PC-3 (cell line): ENCODE measurements at regions not wholly inside any gene's neighbourhood (a gene's known extent, or its start where the extent isn't known, plus 50 kb on each side); places are given as distances from the start of the nearest gene placed in this dataset.

Experiments
- ATAC-seq: fragments of 200-7000 bp; cut with Tn5 transposase; 2 replicates; pipeline ENCODE4 v1.9.1; 2020; ENCODE audit warnings: mild to moderate bottlenecking, moderate library complexity
- BruUV-seq: library from RNA; stranded (reverse); fragments of 400-500 nt; replicated peaks from 2 replicates; lab custom pipeline; 2021; lab: Mats Ljungman, UMichigan
- CTCF ChIA-PET: fragments of 300-600 bp; sonication (Branson Sonifier 250); formaldehyde crosslinking; loops from one replicate; lab custom pipeline; 2022; ENCODE audit warnings: antibody characterized with exemption; lab: Charles Lee
- POLR2A ChIA-PET: fragments of 300-600 bp; sonication (Branson Sonifier 250); formaldehyde crosslinking; loops from one replicate; lab custom pipeline; 2022; ENCODE audit warnings: antibody characterized with exemption; ENCODE audit not compliant: unreplicated experiment; lab: Charles Lee
- DNase-seq: peaks from one replicate; pipeline ENCODE4 v3.0.0-alpha.2; 2015
- H2AFZ ChIP-seq: fragments of 300-600 bp; sonication (generic); 2 replicates; pipeline ENCODE4 v1.6.0; 2016; ENCODE audit warnings: antibody characterized with exemption, low read length
- H3F3A ChIP-seq: fragments of 300-600 bp; sonication (generic); one replicate; pipeline ENCODE4 v1.6.0; 2017; ENCODE audit warnings: antibody characterized with exemption, low read length, control low read depth, mild to moderate bottlenecking; ENCODE audit not compliant: unreplicated experiment
- H3K27ac ChIP-seq: fragments of 300-600 bp; sonication (generic); 2 replicates; pipeline ENCODE4 v1.5.1; 2016; ENCODE audit warnings: mild to moderate bottlenecking, low read length
- H3K27me3 ChIP-seq: fragments of 300-600 bp; sonication (generic); 2 replicates; pipeline ENCODE4 v1.6.1; 2016; ENCODE audit warnings: low read length, mixed read lengths
- H3K36me3 ChIP-seq: fragments of 300-600 bp; sonication (generic); 2 replicates; pipeline ENCODE4 v1.6.1; 2016; ENCODE audit warnings: low read depth, mixed run types, low read length, mixed read lengths
- H3K4me1 ChIP-seq: fragments of 300-600 bp; sonication (generic); 2 replicates; pipeline ENCODE4 v1.5.1; 2016; ENCODE audit warnings: low read length; ENCODE audit not compliant: insufficient read depth
- H3K4me2 ChIP-seq: fragments of 300-600 bp; sonication (generic); 2 replicates; pipeline ENCODE4 v1.6.0; 2016; ENCODE audit warnings: low read length
- H3K4me3 ChIP-seq: fragments of 300-600 bp; sonication (generic); 2 replicates; pipeline ENCODE4 v1.5.1; 2016; ENCODE audit warnings: mild to moderate bottlenecking, low read length, mixed read lengths
- H3K79me2 ChIP-seq: fragments of 300-600 bp; sonication (generic); 2 replicates; pipeline ENCODE4 v1.6.1; 2017; ENCODE audit warnings: low read length, mixed read lengths
- H3K9ac ChIP-seq: fragments of 300-600 bp; sonication (generic); 2 replicates; pipeline ENCODE4 v1.6.0; 2016; ENCODE audit warnings: mild to moderate bottlenecking, low read length
- H3K9me2 ChIP-seq: fragments of 300-600 bp; sonication (generic); replicated peaks from 2 replicates; pipeline ENCODE4 v1.6.1; 2016; ENCODE audit warnings: mixed run types, low read length, mixed read lengths
- H3K9me3 ChIP-seq: fragments of 300-600 bp; sonication (generic); 2 replicates; pipeline ENCODE4 v1.6.1; 2016; ENCODE audit warnings: low read length, mixed read lengths
- H4K20me1 ChIP-seq: fragments of 300-600 bp; sonication (generic); 2 replicates; pipeline ENCODE4 v1.6.1; 2016; ENCODE audit warnings: low read length, mixed read lengths
- CTCF ChIP-seq: fragments of 300-600 bp; sonication (generic); conservative IDR thresholded peaks from 2 replicates; pipeline ENCODE4 v1.5.1; 2017; ENCODE audit warnings: antibody characterized with exemption, low read depth, mild to moderate bottlenecking, low read length
- EZH2 ChIP-seq: fragments of 300-600 bp; sonication (generic); IDR thresholded peaks from one replicate; pipeline ENCODE4 v1.6.1; 2017; ENCODE audit warnings: antibody characterized with exemption, mild to moderate bottlenecking, low read length; ENCODE audit not compliant: unreplicated experiment
- EZH2phosphoT487 ChIP-seq: fragments of 300-600 bp; sonication (generic); IDR thresholded peaks from 2 replicates; pipeline ENCODE4 v1.6.1; 2018; ENCODE audit warnings: mild to moderate bottlenecking, antibody characterized with exemption, low read length, borderline replicate concordance
- intact Hi-C: fragments of 100-400 bp; cut with micrococcal nuclease; formaldehyde crosslinking; loops from 2 replicates; pipeline ENCODE4 v1.9.0; 2023

- TF ChIP-seq CTCF (no peak), EZH2 (no peak), EZH2phosphoT487 (no peak)
- Histone ChIP-seq H3K27ac (peak overlapping the region; percentile 19), H3K27me3 (no peaks in the 10 kb centered on the region), H3K9ac (no peak overlapping the region), H3K79me2 (no peaks in the 10 kb centered on the region), H4K20me1 (no peaks in the 10 kb centered on the region), H3K36me3 (no peaks in the 10 kb centered on the region), H3K4me1 (peaks cover 13% of the 10 kb centered on the region), H3K9me2 (no peaks in the 10 kb centered on the region), H3K9me3 (no peaks in the 10 kb centered on the region), H3K4me2 (peak overlapping the region; percentile 45), H3F3A (no peaks in the 10 kb centered on the region), H3K4me3 (no peak overlapping the region), H2AFZ (no peak overlapping the region)
- ATAC-seq (peak; percentile 75), DNase-seq (peak; percentile 60)
- intact Hi-C loops, result no loop called here
- BruUV-seq, result no TSS peak
- POLR2A ChIA-PET, result no interaction called here
- CTCF ChIA-PET, result interaction anchor here (0.6 kb wide), 1 partner anchor 123 kb away, joined by 3 read pairs; no protein-coding TSS in a partner anchor
These were observed 112.9 kb upstream of the JAZF1 start for GRCh38 chr7:28293527-28293835.

- Histone ChIP-seq H3K27ac (no peak overlapping the region), H3K36me3 (no peaks in the 10 kb centered on the region), H3K4me1 (peaks cover 26% of the 10 kb centered on the region), H2AFZ (no peak overlapping the region), H3K4me2 (no peak overlapping the region), H3K27me3 (no peaks in the 10 kb centered on the region), H4K20me1 (no peaks in the 10 kb centered on the region), H3K9me3 (no peaks in the 10 kb centered on the region), H3K9ac (no peak overlapping the region), H3F3A (no peaks in the 10 kb centered on the region), H3K4me3 (no peak overlapping the region), H3K9me2 (no peaks in the 10 kb centered on the region), H3K79me2 (no peaks in the 10 kb centered on the region)
- CTCF ChIA-PET, result interaction anchor here (0.6 to 1.0 kb wide), 4 partner anchors 28 to 239 kb away, joined by 3 to 5 read pairs (median 3); no protein-coding TSS in a partner anchor
- TF ChIP-seq CTCF, result peak; percentile 86
- no peak for TF ChIP-seq EZH2
- intact Hi-C loops, result loop anchor here (1.0 to 5.0 kb wide), 2 partner anchors 430 to 556 kb away; no protein-coding TSS in a partner anchor
- POLR2A ChIA-PET, result interaction anchor here (0.6 kb wide), 1 partner anchor 50 kb away, joined by 5 read pairs; no protein-coding TSS in a partner anchor
- DNase-seq (peak; percentile 63), ATAC-seq (peak; percentile 31; the same call in 1 of the 2 replicates)
- BruUV-seq, result no TSS peak
These were observed 115.5 kb upstream of the CREB5 start for GRCh38 chr7:28296571-28297483.
